RKO (cell line): ENCODE measurements at regions not wholly inside any gene's neighbourhood (a gene's known extent, or its start where the extent isn't known, plus 50 kb on each side); places are given as distances from the start of the nearest gene placed in this dataset.
A peak's percentile ranks its signal among the peaks of the same experiment; 100 is the strongest.

Experiments used
- DNase-seq: peaks from one replicate; pipeline ENCODE4 v3.0.0-alpha.2; 2016; ENCODE audit warnings: low spot score

DNA sequence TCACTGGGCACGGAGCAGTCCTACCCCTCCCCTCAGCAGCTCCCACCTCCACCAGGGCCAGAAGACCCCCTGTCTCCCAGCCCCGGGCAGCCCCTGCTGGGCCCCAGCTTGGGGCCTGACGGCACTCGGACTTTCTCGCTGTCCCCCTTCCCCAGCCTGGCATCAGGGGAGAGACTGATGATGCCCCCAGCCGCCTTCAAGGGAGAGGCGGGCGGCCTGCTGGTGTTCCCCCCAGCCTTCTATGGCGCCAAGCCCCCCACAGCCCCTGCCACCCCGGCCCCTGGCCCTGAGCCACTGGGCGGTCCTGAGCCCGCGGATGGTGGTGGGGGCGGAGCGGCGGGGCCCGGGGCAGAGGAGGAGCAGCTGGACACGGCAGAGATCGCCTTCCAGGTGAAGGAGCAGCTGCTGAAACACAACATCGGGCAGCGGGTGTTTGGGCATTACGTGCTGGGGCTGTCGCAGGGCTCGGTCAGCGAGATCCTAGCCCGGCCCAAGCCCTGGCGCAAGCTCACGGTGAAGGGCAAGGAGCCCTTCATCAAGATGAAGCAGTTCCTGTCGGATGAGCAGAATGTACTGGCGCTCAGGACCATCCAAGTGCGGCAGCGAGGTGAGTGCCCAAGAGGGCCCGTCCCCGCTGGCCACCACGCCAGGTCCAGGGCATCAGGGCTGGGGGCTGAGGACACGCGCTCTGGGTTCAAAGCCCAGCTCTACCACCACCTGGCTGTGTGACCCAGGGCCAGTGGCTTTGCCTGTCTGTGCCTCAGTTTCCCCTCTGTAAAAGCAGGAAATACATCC lies 58.6 kb downstream of the PHETA1 start:
- no peak for DNase-seq

DNA sequence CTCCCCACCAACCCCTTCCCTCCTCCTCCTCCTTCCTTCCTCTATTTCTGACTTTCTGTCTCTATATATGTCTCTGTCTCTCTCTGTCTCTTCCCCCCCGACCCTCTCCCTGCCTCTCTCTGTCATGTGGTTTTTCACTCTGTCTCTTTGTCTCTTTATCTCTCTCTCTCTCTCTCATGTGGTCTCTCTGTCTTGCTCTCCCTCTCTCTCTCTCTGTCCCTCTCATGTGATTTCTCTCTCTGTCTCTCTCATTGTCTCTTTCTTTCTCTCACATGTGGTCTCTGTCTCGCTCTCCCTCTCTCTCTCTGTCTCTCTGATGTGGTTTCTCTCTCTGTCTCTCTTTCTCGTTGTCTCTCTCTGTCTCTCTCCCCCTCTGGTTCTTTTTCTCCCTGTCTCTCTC lies 59.3 kb downstream of the PHETA1 start:
- DNase-seq, result no peak

DNA sequence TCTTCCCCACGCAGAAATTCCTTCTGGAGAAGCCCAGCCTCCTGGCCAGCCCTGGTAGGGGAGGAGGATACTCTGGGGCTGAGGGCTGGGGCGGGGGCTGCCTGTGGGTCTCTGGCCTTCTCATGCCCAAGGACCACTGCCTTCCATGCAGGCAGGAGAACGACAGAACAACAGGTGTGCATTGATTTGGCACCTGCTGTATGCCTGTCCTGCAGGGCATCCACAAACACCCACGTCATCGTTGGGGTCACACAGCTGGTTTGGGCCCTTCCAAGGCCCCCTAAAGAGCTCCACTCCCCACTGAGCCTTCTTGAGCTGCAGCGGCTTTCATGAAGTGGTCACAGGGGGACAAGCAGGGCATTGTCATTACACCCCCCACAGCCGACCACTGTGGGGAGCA lies 60.4 kb downstream of the PHETA1 start:
- DNase-seq, result no peak

DNA sequence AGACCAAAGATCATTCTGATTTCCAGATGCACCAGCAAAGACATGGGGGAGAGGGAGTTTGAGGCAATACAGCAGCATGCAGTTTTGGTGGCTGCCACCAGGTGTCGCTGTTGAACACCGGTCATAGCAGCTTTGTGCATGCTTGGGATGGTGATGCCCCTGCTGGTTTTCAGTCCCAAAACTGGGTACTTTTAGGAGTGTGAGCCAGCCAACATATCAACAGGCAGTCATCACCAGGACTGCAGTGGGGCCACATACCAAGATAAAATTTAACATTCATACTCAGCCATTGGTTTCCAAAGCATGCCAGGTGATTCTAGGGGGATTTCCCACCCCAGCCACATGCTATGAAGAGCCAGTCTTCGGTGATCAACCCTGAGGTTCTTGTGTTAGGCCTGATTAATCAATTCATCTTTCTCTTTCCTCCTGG lies 64.2 kb downstream of the PHETA1 start:
- DNase-seq, result peak; percentile 30

DNA sequence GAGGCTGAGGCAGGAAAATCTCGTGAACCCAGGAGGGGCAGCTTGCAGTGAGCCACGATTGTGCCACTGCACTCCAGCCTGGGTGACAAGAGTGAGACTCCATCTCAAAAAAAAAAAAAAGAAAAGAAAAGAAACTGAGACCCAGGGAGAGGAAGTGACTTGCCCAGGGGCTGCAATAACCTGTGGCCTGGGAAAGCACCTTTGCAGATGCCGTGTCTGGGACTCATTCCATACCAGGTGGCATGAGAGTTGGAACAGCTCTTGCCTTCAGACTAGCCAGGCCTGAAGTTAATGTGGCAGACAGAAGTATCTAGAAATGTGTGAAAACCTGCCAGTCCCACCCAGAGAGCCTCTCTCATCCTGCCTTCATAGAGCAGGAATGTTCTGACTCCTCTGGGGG lies 65.4 kb downstream of the PHETA1 start:
- no peak for DNase-seq

DNA sequence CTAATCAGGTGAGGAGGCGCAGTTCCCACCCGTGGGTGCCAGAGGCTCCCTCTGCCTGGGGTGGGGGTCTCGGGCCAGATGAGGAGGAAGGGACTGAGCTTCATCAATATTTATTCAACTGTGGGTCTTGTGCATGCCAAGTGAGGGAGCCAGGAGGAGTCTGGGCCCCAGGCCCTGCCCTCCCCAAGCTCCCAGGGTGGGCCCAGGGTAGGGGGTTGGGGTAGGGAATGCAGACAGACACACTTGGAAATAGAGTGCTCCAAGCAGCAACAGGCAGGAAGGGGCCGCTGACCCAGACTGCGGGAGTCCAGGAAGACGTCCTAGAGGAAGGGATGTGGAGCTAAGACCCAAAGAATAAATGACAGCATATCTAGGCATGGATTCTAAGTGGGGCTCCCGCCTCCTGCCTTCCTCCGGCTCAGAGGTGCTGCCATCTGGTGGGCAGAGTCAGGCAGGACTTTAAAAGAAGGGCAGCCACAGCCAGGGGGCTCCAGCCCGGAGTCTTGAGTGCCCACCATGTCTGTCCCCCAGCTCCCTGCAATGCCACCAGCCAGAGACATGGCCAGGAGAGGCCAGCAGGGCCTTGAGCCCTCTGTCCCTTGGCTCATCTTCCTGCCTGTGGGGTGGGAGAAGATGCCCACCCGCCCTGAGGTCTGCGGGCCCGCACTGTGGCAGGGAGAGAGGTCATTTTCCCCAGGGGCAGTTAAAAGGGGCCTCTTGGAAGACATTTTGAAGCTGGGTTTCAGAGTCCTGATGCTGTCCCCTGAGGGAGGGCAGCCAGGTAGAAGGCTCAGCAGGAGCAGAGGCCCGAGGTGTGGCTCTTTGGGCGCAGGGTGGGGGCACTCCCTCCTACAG lies 70.1 kb downstream of the PHETA1 start:
- peak; percentile 70 for DNase-seq

DNA sequence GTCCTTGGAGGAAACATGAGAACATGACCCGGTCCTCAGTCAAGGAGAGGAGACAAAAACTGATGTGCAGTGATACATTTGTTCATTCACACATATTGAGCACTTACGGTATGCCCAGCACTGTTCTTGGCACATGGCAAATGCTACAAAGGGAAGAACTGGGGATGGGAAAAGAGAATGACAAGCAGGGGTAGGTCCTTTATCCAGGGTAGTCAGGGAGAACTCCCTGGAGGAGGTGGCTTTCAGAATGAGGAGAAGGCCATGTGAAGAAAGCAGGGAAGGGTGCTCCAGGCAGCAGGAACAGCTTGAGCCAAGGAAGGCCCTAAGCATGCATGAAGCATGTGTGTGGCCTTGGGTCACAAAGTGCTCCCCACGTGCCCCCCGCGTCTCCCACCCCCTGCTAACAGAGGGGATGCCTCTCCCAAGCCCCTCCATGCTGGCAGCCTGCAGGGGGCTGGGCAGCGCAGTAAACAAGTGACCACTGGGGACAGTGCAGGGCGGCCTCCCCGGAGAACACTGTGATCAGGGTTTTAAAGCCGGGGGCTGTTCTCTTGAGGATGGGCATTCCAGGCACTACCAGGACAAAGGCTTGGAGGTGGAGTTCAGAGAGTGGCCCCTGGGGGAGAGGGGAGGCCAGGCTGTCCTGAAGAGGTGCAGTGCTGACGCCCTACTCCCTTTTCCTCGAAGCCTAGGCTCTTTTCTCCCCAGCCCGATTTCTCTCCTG lies 71.0 kb downstream of the PHETA1 start:
- DNase-seq, result no peak

DNA sequence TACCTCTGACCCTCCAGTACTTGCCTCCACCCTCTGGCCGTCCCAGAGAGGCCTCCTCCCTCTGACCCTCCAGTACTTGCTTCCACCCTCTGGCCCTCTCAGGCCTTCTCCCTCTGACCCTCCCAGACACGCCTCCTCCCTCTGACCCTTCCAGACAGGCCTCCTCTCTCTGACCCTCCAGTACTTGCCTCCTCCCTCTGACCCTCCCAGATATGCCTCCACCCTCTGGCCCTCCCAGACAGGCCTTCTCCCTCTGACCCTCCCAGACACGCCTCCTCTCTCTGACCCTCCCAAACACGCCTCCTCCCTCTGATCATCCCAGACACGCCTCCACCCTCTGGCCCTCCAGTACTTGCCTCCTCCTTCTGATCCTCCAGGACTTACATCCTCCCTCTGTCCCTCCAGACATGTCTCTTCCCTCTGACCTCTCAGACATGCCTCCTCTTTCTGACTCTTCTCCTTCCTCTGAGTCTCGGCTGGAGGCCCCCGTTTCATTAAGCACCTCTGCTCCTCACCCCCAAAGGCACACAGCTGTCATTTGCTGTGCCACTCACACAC lies 71.9 kb downstream of the PHETA1 start:
- no peak for DNase-seq

DNA sequence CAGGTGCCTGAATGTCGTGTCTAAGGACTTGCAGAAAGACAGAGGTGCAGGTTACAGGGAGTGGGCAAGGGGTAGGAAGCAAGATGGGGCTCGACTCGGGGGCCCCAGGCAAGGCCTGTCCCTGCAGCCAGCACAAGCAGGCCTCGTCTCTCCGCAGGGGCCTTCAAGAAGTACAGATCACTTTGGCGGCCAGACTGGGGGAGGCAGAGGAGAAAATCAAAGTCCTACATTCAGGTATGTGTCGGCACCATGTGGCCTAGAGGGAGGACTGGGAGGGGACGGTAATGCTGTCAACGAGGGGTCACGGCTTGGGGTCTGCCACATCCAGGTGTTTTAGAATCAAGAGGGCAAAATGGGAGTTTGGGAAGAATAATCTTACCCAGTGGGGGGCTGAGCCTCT lies 73.7 kb downstream of the PHETA1 start:
- DNase-seq, result no peak

DNA sequence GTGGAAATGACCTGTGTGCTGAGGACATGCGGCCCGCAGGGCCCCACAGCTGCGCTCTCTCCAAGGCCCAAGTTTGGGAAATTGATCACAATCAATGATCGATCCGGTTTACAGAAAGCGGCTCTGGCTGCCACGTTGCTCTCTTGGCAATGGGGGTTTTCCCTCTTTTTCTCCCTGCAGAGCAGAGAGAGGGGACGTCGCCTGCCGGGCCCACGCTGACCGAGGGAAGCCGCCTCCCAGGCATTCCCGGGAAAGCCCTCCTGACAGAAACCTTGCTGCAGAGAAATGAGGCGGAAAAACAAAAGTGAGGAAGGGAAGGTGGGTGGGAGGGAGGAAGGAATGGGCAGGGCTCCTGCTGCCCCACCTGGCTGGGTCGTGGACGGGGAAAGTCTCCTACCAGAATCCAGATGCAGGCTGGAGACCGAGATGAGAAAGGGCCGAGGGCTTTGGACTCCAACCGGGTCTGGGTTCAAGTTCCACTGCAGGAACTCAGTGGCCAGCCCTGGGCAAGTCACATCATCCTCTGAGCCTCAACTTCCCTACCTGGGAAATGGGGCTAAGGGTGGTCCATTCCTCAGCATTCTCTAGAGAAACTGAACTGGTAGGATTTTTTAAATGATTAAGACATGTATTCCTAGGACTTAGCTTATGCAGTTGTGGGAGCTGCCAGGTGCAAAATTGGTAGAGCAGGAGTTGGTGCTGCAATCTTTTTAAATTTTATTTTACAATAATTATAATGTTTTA lies 75.5 kb downstream of the PHETA1 start:
- DNase-seq, result no peak

DNA sequence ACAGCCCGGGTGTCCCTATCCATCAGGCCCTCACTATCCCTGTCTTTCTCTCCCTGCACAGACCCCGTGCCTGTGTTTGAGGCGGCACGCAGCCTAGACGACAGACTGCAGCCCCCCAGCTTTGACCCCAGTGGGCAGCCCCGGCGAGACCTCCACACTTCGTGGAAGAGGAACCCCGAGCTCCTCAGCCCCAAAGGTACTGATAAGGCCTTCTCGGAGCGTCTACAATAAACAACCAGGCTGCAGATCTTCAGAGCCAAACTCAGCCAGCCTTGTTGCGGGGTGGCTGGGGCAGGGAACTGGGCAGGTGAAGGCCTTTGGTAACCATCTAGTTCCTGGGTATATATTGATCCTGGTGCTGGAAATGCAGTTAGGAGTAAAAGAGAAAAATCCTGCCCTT lies 77.5 kb downstream of the PHETA1 start:
- DNase-seq, result no peak

DNA sequence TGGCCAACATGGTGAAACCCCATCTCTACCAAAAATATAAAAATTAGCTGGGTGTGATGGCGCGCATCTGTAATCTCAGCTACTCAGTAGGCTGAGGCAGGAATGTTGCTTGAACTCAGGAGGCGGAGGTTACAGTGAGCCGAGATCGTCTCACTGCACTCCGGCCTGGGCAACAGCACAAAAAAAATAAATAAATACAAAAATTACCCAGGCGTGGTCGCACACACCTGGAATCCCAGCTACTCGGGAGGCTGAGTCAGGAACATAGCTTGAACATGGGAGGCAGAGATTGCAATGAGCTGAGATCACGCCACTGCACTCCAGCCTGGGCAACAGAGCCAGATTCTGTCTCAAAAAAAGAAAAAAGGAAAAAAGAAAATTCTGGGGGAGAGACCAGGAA lies 80.1 kb downstream of the PHETA1 start:
- no peak for DNase-seq

DNA sequence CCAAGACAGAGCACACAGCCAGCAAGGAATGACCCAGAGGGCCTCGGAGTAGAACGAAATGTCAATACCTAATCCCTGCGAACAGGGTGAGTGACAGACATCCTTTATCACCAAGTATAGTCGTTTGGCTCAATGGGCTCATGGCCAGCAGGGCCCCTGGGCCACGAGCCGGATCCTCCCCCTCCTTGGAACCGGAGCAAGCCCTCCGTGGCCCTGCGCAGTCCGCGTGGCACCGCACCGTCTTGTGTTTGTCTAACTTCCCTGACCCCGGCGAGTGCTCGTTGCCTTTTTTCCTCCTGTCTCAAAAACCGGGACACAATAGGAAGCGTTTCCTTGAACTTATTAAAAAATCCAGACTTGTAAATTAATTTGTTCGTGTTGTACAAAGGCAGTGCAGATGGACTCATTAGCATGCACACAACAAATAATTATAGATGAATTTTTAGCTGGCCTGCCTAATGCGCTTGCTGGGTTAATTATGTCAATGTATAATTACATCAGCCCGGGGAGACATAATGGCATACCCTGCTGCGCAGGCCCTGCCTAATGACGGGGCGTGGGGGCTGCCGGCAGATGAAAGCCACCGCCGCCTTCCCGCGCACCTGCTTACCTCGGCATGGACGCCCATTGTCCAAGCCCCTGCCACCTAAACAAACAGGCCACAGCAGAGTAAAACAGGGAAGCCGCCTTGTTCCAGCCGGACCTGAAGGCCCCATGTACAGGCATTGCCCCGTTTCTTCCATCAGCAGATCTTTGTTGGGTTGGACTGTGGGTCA lies 81.6 kb downstream of the PHETA1 start:
- DNase-seq, result no peak

DNA sequence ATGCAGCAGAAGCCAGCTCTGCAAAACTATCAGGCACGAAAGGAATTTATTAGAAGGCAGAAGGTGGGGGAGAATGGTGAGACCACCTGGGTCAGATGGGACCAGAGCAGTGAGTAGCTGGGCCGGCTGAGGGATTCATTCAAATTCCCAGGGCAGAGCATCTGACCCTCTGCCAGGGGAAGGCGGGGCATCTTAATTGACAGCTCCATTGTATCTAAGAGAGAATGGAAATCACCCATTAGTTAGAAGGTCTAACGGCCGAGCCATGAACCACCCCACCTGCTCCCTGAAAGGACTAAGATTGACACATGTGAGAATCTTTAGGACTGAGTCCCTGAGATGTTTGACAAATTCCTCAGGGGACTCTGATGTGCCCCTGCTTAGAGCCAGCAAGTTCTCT lies 83.7 kb downstream of the PHETA1 start:
- no peak for DNase-seq

DNA sequence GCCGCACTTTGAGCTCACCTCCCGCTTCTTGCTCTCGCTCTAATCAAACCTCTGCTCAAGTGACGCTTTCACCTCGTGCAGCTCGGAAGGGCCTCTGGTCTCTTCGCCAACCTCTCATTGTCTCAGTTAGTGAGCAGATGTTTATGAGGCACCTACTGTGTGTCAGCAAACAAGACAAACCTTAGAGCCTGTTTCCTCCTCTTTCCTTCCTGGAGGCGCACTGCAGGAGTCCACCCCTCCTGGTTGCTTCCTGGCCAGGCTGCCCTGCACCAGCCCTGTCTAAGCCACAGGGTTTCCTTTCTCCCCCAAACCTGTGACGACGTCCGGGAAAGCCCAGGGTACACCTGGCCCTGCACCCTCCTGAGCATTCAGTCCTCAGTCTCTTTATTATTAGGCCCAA lies 84.2 kb downstream of the PHETA1 start:
- no peak for DNase-seq

DNA sequence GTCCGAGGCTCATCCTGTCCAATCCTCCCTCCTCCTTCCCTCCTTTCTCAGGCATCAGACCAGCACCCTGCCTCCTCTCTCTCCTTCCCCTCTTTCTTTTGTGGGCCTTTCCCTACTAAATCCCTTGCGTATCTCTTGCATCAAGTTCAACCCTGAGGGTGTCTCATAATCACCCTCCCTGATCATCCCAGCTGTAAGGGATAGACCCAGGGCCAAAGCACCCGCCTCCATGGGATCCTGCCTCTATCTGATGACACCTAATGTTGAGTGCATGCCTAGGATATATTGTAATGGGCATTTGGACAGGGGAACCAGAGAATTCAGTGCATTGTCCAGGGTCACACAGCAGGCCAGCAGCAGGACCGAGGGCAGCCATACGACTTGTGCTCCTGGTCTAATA lies 84.9 kb downstream of the PHETA1 start:
- DNase-seq, result no peak

DNA sequence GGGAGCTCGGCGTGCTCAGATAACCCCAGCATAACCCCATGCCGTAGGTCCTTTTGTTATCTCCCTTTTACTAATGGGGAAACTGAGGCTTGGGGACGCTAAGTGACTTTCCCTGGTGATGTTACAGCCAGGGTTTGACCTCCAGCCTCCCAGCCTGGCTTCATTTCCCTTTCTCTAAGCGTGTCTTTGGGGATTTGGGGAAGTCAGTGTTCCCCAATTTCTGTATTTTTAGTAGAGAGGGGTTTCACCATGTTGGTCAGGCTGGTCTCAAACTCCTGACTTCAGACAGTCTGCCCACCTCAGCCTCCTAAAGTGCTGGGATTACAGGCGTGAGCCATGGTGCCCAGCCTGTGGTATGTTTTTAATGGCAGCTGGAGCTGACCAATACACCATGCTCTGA lies 85.4 kb downstream of the PHETA1 start:
- no peak for DNase-seq

DNA sequence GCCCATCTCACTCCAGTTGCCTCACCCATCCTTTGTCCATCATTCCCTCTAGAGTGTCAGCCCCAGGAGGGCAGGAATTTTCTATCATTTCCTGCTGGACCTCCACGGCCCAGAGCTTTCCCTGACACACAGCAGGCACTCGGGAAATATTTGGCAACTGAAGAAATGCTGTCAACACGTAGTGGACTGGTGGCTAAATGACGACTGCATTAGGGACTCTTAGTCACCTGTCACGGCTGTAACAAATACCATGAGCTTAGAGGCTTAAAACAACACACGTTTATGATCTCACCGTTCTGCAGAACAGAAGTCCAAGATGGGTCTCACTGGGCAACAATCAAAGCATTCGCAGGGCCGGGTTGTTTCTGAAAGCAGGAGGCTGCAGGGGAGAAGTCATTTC lies 91.3 kb downstream of the PHETA1 start:
- no peak for DNase-seq

DNA sequence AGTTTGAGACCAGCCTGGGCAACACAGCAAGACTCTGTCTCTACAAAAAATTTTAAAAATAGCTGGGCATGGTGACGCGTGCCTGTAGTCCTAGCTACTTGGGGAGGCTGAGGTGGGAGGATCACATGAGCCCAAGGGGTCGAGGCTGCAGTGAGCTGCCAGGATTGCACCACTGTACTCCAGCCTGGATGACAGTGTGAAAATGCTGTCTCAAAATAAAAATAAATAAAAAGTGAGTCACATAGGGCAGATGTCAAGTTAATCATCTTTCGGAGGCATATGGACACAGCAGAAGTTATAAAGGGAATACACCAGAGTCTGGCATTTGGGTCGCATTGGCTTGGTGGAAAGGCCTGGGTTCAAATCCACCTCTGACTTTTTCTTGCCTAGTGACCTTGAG lies 92.7 kb downstream of the PHETA1 start:
- no peak for DNase-seq

DNA sequence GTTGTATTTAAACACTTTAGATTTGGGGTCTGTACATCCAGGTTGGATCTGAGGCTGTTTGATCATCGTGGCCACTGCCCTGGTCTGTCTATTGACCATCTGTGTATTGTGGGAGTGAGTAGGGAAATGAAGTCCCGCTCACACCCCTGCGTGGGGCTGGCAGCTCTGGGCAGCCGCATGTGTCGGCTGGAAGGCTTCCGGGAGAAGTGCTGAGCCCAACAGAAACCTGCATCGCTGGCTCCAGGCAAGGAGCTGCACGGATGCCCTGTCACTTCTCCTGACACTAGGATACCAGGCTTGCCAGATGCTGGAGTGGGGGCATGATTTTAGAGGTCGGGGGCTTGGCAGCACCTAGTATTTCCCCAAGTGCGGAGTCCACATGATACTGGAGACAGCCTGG lies 93.6 kb downstream of the PHETA1 start:
- DNase-seq, result no peak

DNA sequence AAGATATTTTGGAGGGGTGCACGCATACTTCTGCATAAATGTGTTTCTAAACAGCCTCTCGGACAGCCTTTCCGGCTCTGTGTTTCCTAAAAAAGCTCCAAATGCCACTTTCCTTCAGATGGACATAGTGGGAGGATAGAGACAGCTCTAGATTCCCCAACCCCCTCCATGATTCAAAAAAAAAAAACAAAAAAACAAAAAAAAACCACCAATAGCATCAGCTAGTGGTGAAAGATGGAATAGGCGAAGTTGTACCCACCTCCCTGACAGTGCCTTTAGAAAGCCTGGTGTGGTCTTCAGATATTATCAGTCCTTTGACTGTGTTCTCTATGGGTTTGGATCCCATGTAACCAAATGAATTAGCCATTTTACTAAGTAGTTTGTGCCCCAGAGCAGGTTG lies 94.1 kb downstream of the PHETA1 start:
- peak; percentile 25 for DNase-seq
